Middle frontal gyrus (tissue), 1 donor: ENCODE measurements at regions not wholly inside any gene's neighbourhood (a gene's known extent, or its start where the extent isn't known, plus 50 kb on each side); places are given as distances from the start of the nearest gene placed in this dataset.
A peak's percentile ranks its signal among the peaks of the same experiment; 100 is the strongest.

ENCODE experiments used
- DNase-seq: peaks from one replicate; pipeline ENCODE4 v3.0.0-alpha.2; 2015; ENCODE audit warnings: low spot score; ENCODE audit errors: extremely low spot score

- peak; percentile 37 for DNase-seq
These were observed 54.7 kb upstream of the SYPL1 start for GRCh38 chr7:106166651-106167342.

DNA sequence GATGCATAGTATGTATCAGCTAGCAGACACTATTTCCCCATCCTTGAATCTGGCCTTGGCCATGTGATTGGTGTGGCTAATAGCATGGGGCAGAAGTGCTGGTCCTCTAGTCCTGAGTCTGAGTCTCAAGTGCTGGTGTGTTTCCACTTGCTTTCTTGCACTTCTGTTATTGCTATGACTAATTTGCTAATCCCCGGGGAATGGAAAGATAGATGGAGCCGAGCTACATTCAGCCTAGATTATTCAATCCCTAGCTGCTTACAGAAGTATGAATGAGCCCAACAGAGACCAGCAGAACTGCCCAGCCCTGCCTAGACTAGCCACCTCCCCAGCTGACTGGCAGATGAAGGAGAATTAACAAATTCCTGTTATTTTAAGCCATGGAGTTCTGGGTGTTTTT is 53.2 kb upstream of the SYPL1 start:
- DNase-seq: no peak

DNA sequence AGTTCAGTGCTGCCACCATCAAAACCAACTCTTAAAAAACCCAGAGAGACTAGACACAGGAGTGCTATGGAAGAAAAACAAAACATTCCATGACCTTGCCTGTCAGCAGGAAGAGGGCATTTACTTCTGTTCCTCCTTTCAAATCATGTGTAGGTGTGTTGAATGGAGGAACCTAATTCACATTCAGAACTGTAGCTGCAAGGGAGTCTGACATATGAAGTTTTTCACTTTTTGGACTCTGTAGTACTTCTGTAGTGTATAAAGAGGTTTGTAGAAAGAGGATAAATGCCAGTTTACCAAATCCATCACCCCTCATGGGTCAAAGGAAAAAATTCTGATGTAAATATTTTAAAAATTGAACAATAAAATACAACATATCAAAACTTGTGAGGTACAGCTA is 51.1 kb upstream of the SYPL1 start:
- DNase-seq: no peak
